ENCODE measurements at regions not wholly inside any gene's neighbourhood (a gene's known extent, or its start where the extent isn't known, plus 50 kb on each side); places are given as distances from the start of the nearest gene placed in this dataset.

DNA sequence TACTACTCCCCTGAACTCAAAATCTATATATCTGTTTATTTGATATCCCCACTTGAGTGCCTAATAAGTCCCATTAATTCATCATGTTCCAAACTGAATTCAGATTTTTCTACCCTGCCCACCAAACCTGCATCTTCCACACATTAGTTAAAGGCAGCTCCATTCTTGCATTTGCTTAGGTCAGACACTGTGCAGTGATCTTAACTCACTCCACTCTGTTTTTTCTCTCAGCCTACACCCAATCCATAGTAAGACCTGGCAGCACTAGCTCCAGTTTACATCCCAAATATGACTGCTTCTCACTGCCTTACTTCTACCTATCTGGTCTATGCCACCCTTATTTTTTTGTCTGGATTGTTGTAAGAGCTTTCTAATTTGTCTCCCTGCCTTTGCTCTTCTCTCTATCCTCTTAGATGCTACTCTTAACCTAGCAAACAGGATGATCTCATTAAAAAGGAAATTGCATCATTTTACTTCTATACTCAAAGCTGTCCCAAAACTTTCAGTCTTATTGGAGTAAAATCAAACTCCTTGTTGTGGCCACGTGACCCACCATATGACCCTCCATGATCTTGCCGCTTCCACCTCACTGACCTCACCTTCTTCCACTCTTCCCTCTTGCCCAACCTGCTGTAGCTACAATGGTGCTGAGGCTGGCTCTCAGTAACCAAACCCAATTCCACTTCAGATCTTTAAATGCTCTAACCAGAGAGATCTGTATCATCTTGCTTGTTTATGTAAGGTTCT is 274.9 kb upstream of the FANCL start:
- H3K9me3 ChIP-seq (ENCODE audit: control insufficient read depth in 1 of 2, insufficient read depth in 1 of 2, low read length in 2 of 2), result no peaks in the 10 kb centered on the region
- H3K27ac ChIP-seq (ENCODE audit: low read depth in 1 of 2, low read length in 2 of 2), result no peak overlapping the region
- no peaks in the 10 kb centered on the region for H3K36me3 ChIP-seq (ENCODE audit: insufficient read depth, low read length)
- no peak overlapping the region for H3K4me3 ChIP-seq (ENCODE audit: low read length)
- DNase-seq (no peak), ATAC-seq (ENCODE audit: poor library complexity) (no peak)
- ChIA-PET CTCF (interaction anchor here (0.8 kb wide), 1 partner anchor 11 kb away, joined by 4 read pairs; no protein-coding TSS in a partner anchor), POLR2A (no interaction called here)
- Mint-ChIP-seq H3K9me3 (no peaks in the 10 kb centered on the region), H3K4me1 (ENCODE audit: low read depth) (no peaks in the 10 kb centered on the region), H3K36me3 (ENCODE audit: low read depth) (no peaks in the 10 kb centered on the region), H3K27ac (no peak overlapping the region), H3K27me3 (no peaks in the 10 kb centered on the region), H3K4me3 (no peak overlapping the region)
- no peaks in the 10 kb centered on the region for H3K4me1 ChIP-seq (ENCODE audit: insufficient read depth, low read length)
- intact Hi-C loops (cut with DNase I, micrococcal nuclease), result no loop called here
- TF ChIP-seq, protein P1, sequence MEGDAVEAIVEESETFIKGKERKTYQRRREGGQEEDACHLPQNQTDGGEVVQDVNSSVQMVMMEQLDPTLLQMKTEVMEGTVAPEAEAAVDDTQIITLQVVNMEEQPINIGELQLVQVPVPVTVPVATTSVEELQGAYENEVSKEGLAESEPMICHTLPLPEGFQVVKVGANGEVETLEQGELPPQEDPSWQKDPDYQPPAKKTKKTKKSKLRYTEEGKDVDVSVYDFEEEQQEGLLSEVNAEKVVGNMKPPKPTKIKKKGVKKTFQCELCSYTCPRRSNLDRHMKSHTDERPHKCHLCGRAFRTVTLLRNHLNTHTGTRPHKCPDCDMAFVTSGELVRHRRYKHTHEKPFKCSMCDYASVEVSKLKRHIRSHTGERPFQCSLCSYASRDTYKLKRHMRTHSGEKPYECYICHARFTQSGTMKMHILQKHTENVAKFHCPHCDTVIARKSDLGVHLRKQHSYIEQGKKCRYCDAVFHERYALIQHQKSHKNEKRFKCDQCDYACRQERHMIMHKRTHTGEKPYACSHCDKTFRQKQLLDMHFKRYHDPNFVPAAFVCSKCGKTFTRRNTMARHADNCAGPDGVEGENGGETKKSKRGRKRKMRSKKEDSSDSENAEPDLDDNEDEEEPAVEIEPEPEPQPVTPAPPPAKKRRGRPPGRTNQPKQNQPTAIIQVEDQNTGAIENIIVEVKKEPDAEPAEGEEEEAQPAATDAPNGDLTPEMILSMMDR (IDR thresholded peaks at IDR 0.05), result no peak
- no peaks in the 10 kb centered on the region for H3K27me3 ChIP-seq (ENCODE audit: control insufficient read depth in 1 of 2, insufficient read depth in 2 of 2, low read length in 2 of 2)

DNA sequence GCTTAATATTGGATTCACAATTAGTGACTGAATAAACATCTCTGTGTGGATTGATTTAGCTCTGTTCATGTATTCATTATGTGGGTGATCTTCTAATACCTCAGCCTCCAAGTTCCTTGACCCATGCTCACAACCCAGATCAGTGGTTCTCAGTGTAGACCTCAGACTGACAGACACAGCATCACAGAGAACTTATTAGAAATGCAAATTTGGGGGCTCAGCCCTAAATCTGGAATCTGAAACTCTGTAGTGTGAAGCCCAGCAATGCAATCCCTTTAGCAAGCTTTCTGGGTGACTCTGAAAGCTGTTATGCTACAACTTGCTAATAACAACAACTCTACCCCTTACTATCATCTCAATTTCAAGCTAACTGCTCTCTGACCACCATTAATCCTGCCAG is 273.1 kb upstream of the FANCL start:
- CTCF ChIA-PET, result interaction anchor here (0.6 kb wide), 1 partner anchor 42 kb away, joined by 3 read pairs; no protein-coding TSS in a partner anchor
- TF ChIP-seq, protein P1 (IDR thresholded peaks at IDR 0.05), result no peak
- intact Hi-C loops (cut with DNase I, micrococcal nuclease), result no loop called here
- no peaks in the 10 kb centered on the region for H3K9me3 Mint-ChIP-seq
- Histone ChIP-seq H3K27me3 (ENCODE audit: control insufficient read depth in 1 of 2, insufficient read depth in 2 of 2, low read length in 2 of 2) (no peaks in the 10 kb centered on the region), H3K9me3 (ENCODE audit: control insufficient read depth in 1 of 2, insufficient read depth in 1 of 2, low read length in 2 of 2) (no peaks in the 10 kb centered on the region), H3K36me3 (ENCODE audit: insufficient read depth, low read length) (no peaks in the 10 kb centered on the region), H3K27ac (ENCODE audit: low read depth in 1 of 2, low read length in 2 of 2) (no peak overlapping the region), H3K4me1 (ENCODE audit: insufficient read depth, low read length) (no peaks in the 10 kb centered on the region), H3K4me3 (ENCODE audit: low read length) (no peak overlapping the region)
- ATAC-seq (ENCODE audit: poor library complexity) (no peak), DNase-seq (no peak)
- no peaks in the 10 kb centered on the region for H3K4me1 Mint-ChIP-seq (ENCODE audit: low read depth)
- H3K4me3 Mint-ChIP-seq, result no peak overlapping the region
- no peak overlapping the region for H3K27ac Mint-ChIP-seq
- H3K27me3 Mint-ChIP-seq, result no peaks in the 10 kb centered on the region
- no peaks in the 10 kb centered on the region for H3K36me3 Mint-ChIP-seq (ENCODE audit: low read depth)
- POLR2A ChIA-PET, result no interaction called here

DNA sequence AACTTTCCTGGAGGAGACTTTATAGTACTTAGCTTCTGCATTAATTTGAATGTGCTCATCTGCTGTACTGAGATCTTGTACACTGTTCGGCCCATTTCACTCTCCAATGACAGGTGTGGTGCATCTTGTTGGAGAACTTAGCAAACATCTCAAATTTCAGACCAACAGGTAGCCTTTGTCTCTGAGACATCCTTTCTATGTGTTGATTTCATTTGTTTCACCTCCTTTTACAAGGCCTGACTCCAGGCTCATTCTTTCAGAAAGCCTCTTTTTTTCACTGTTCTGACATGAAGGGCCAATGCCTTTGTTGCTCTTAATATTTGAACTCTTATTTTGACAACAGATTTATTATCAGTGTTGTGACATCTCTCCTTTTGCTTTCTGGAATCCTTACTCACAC is 271.8 kb upstream of the FANCL start:
- peaks cover 0 to 3% of the 10 kb centered on the region in 2 experiments for H3K9me3 ChIP-seq (ENCODE audit: control insufficient read depth in 1 of 2, insufficient read depth in 1 of 2, low read length in 2 of 2)
- CTCF ChIA-PET, result no interaction called here
- H3K4me3 Mint-ChIP-seq, result no peak overlapping the region
- H3K27ac Mint-ChIP-seq, result no peak overlapping the region
- H3K4me3 ChIP-seq (ENCODE audit: low read length), result no peak overlapping the region
- no peaks in the 10 kb centered on the region for H3K4me1 Mint-ChIP-seq (ENCODE audit: low read depth)
- no peaks in the 10 kb centered on the region for H3K4me1 ChIP-seq (ENCODE audit: insufficient read depth, low read length)
- DNase-seq (no peak), ATAC-seq (ENCODE audit: poor library complexity) (no peak)
- intact Hi-C loops (cut with DNase I, micrococcal nuclease), result no loop called here
- POLR2A ChIA-PET, result no interaction called here
- TF ChIP-seq, protein P1 (IDR thresholded peaks at IDR 0.05), result no peak
- H3K36me3 Mint-ChIP-seq (ENCODE audit: low read depth), result no peaks in the 10 kb centered on the region
- no peak overlapping the region for H3K27ac ChIP-seq (ENCODE audit: low read depth in 1 of 2, low read length in 2 of 2)
- H3K27me3 Mint-ChIP-seq, result no peaks in the 10 kb centered on the region
- no peaks in the 10 kb centered on the region for H3K27me3 ChIP-seq (ENCODE audit: control insufficient read depth in 1 of 2, insufficient read depth in 2 of 2, low read length in 2 of 2)
- H3K36me3 ChIP-seq (ENCODE audit: insufficient read depth, low read length), result no peaks in the 10 kb centered on the region
- H3K9me3 Mint-ChIP-seq, result no peaks in the 10 kb centered on the region

All from CD4-positive, alpha-beta T cell (primary cell).